Caki2 (cell line): ENCODE measurements at regions not wholly inside any gene's neighbourhood (a gene's known extent, or its start where the extent isn't known, plus 50 kb on each side); places are given as distances from the start of the nearest gene placed in this dataset.
"Not testable (repeated sequence)": the region's sequence is repeated elsewhere in the genome, so short reads cannot be mapped to it uniquely, and the experiment has no call there.

ENCODE experiments used
- DNase-seq: peaks from one replicate; pipeline ENCODE4 v3.0.0-alpha.2; 2015; ENCODE audit warnings: low read depth
- in situ Hi-C: cut with HindIII; loops from 2 replicates; pipeline ENCODE4 v1.10.0; 2016; ENCODE audit warnings: low sequenced_read_pairs, low pct_unique_long_range_greater_than_20kb, mixed read lengths

DNA sequence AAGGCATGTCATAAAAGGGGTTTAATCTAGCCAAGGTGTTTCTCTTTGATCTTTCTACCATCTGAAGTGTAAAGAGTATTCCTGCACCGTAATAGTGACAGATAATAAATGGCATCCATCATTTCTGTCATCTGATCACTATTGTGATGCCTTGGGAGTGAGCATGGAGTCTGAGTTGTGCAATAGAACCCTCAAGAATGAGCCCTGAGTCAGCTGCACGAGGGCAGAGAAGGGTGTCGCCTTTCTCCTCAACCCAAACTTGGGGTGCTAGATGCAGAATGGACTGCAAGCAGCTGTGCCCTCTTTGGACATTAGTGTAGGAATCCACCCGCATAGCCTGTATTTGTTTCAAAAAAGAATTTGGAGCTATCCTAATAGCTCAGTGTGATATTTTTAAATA is 115.2 kb downstream of the ZNF37A start:
- DNase-seq: no peak
- in situ Hi-C loops: no loop called here

DNA sequence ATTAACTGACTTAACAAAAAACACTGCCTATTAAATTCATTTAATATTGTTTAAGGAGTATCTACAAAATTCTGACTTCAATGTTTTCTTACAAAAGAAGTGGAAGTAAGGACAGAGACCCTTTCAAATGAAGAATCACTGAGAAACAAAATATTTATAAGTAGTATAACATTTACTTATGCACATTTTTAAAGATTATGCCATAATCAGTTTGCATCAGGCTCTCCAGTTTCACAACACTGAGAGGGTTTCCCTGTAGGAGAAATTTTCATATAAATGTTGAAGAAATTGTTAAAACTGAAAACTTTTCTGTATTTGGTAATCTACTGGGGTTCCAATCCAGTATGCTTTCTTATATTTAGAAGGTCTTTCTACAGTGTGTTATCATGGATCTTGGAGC is 115.6 kb downstream of the ZNF37A start:
- DNase-seq, in situ Hi-C loops: not testable (repeated sequence)

- DNase-seq: no peak
- in situ Hi-C loops: no loop called here
Observed at GRCh38 chr10:38212460-38212859, 118.3 kb downstream of the ZNF37A start.

- no peak for DNase-seq
- in situ Hi-C loops: no loop called here
Observed at GRCh38 chr10:38226385-38226784, 132.2 kb downstream of the ZNF37A start.

DNA sequence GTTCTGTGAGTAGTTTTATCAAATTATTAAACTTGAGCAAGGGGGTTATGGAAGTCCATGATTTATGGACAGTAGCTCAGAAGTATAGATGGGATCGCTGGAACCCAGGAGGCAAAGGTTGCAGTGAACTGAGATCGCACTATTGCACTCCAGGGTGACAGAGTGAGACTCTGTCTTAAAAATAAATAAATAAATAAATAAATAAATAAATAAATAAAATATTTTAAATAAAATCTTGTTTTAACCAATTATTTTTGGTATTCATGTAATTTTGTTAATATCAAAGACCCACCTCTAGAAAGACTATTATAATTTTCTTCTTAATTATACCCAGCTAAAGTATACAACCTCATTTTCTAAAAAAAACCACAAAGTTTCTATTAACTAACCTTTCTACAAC is 134.3 kb downstream of the ZNF37A start:
- in situ Hi-C loops: no loop called here

GRCh38 chr10:38238479-38238878 is 144.3 kb downstream of the ZNF37A start:
- in situ Hi-C loops, DNase-seq: not testable (repeated sequence)

More for the DNA sequence above, 134.3 kb downstream of the ZNF37A start:
- DNase-seq: no peak

- DNase-seq, in situ Hi-C loops: not testable (repeated sequence)
Observed at GRCh38 chr10:38242061-38242649, 148.0 kb downstream of the ZNF37A start.

DNA sequence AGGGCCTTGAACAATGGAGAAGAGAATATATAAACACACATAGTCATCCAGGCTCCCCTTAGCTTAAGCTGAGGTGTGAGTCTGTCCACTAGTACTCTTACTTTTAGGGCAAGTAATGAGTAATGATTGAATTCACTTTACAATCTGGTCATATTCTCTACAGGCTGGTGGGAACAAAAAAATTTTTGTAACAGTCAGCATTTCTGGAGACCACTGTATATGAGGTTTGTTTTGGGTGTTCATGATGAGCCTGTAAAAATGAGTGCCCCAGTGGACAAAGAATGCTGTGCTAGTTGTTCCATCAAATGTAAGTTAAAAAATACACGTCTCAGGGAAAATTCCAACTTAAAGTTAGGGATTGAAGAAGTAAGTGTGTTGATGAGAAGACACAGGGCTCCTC is 154.0 kb downstream of the ZNF37A start:
- DNase-seq, in situ Hi-C loops: not testable (repeated sequence)

GRCh38 chr10:38252551-38252950 is 158.4 kb downstream of the ZNF37A start:
- in situ Hi-C loops, DNase-seq: not testable (repeated sequence)

GRCh38 chr10:38267555-38267954 is 173.4 kb downstream of the ZNF37A start:
- DNase-seq, in situ Hi-C loops: not testable (repeated sequence)

DNA sequence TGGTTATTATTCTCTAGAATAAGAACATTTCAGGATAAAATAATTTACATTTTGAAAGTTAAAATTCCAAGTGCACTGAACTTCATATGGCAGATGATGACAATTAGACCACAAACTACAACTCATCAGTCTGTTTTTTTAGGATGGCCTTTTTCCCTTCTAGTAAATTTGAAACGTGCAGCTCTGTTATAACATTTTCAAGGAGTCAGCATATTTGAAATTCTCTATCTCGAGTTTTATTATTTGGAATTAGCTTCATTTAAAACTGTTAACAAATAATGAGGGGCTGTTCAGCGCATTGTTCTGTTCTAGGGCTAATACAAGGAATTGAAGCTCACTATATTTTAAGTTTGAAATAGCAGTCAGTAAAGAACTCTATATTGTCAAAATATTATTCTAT is 176.9 kb downstream of the ZNF37A start:
- in situ Hi-C loops, DNase-seq: not testable (repeated sequence)

DNA sequence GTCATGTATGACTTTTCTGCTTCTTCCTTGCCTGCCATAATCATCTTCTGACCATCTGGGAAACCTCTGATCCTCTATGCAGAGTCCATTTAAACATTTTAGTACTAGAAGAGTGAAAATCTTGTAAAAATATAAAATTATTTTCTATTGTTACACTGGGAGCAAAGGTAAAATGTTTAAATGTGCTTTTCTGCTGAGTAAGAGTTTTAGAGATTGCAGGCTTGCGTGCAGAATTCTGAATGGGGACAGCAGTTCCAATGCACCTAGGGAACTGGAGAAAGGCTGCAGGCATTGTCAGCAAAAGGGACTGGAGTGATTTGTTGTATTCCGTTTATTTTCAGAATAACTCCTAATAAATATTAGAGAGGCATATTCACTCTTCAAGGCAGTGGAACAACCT is 180.7 kb downstream of the ZNF37A start:
- in situ Hi-C loops, DNase-seq: not testable (repeated sequence)

GRCh38 chr10:38292560-38292959 is 198.4 kb downstream of the ZNF37A start:
- in situ Hi-C loops, DNase-seq: not testable (repeated sequence)

GRCh38 chr10:38310111-38310510 is 216.0 kb downstream of the ZNF37A start:
- in situ Hi-C loops, DNase-seq: not testable (repeated sequence)

GRCh38 chr10:38315090-38315805 is 221.1 kb downstream of the ZNF37A start:
- in situ Hi-C loops: not testable (repeated sequence)

DNA sequence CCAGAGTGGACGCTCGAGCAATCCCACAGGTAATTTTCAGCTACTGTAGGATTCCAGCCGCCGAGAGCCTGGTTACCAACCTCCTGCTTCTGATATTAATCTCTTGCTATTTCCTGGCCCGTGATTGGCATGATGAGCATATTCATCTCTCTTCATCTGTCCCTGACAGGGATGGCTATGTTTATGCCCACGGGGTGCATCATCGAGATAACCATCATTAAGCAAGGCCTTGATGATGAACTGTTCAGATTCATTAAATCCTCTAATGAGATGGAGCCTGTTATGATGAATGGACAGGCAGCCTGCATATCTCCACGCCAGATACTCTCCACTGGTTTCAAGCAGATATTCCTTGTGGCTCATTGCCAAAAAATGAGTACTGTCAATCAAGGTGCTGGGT is 227.3 kb downstream of the ZNF37A start:
- DNase-seq, in situ Hi-C loops: not testable (repeated sequence)

More at GRCh38 chr10:38315090-38315805, 221.1 kb downstream of the ZNF37A start:
- not testable (repeated sequence) for DNase-seq

DNA sequence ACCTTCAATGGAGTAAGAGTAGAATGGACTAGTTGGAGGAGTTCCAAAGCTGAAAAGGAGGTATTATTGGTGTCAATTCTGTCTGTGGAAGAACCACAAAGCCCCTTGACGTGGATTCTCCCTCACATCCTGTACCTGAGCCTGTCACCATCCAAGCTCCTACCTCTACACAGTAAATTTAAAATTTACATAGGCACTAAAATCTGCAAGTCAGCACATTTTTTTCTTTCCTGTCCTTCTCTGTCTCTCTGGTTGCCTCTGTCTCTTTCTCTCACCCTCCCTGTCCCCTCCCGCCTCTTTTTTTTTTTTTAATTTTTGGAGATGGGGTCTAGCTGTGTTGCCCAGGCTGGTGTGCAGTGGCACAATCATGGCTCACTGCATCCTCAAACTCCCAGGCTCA is 236.2 kb downstream of the ZNF37A start:
- DNase-seq, in situ Hi-C loops: not testable (repeated sequence)

- DNase-seq, in situ Hi-C loops: not testable (repeated sequence)
Observed at GRCh38 chr10:38331106-38331505, 237.0 kb downstream of the ZNF37A start.

GRCh38 chr10:38333699-38334098 is 239.6 kb downstream of the ZNF37A start:
- peak; percentile 6 for DNase-seq
- in situ Hi-C loops: not testable (repeated sequence)

DNA sequence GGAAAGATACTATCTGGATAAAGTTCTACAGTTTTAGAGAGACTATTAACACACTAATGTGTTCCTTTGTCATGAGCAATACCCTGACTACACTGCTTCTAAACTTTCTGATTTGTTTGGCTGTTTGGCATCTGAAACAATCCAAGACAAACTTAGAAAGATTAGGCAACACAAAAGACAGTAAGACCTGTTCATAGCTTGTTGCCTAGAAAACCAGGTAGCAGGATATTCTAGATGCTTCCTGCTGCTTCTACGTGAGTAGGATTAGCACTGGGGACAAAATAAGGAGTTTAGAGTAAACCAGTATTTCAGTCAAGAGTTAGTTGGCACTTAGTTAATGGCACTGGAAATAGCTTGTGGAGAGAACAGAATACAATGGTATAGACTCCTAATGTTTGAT is 256.5 kb downstream of the ZNF37A start:
- in situ Hi-C loops, DNase-seq: not testable (repeated sequence)
